Stimulated activated CD8-positive, alpha-beta memory T cell treated with anti-CD3 and anti-CD28 coated beads, Interleukin-2, amount 100 ng/mL, for 48 hours (primary cell): ENCODE measurements at regions not wholly inside any gene's neighbourhood (a gene's known extent, or its start where the extent isn't known, plus 50 kb on each side); places are given as distances from the start of the nearest gene placed in this dataset.

Source experiments
- DNase-seq, 2 donors: peaks; one replicate each; pipeline ENCODE4 v3.0.0-alpha.2; 2020; ENCODE audit warnings: low read depth in 2 of 2

GRCh38 chr13:73937441-73937840 lies 196.8 kb downstream of the KLF12 start:
- DNase-seq, result no peak

- no peak for DNase-seq
These were observed 198.2 kb downstream of the KLF12 start for GRCh38 chr13:73935991-73936390.

- DNase-seq, result no peak
These were observed 199.4 kb downstream of the KLF12 start for GRCh38 chr13:73934771-73935170.

GRCh38 chr13:73934215-73934641 lies 200.0 kb downstream of the KLF12 start:
- DNase-seq, result no peak

GRCh38 chr13:73933795-73934194 lies 200.4 kb downstream of the KLF12 start:
- no peak for DNase-seq

- no peak for DNase-seq
These were observed 202.1 kb downstream of the KLF12 start for GRCh38 chr13:73932091-73932490.

- no peak for DNase-seq
These were observed 204.8 kb downstream of the KLF12 start for GRCh38 chr13:73929287-73929932.

- no peak for DNase-seq
These were observed 209.6 kb downstream of the KLF12 start for GRCh38 chr13:73924607-73925006.

GRCh38 chr13:73922493-73923393 lies 211.5 kb downstream of the KLF12 start:
- DNase-seq, result no peak

GRCh38 chr13:73918691-73919090 lies 215.5 kb downstream of the KLF12 start:
- no peak for DNase-seq

- no peak for DNase-seq
These were observed 220.3 kb downstream of the KLF12 start for GRCh38 chr13:73913751-73914518.

- DNase-seq, result no peak
These were observed 221.0 kb downstream of the KLF12 start for GRCh38 chr13:73913079-73913740.

- DNase-seq, result no peak
These were observed 222.8 kb downstream of the KLF12 start for GRCh38 chr13:73911361-73911760.

- DNase-seq, result no peak
These were observed 223.5 kb downstream of the KLF12 start for GRCh38 chr13:73910733-73911132.

- no peak for DNase-seq
These were observed 225.4 kb downstream of the KLF12 start for GRCh38 chr13:73908809-73909208.

- DNase-seq, result no peak
These were observed 229.6 kb downstream of the KLF12 start for GRCh38 chr13:73904625-73905024.

- no peak for DNase-seq
These were observed 230.6 kb downstream of the KLF12 start for GRCh38 chr13:73903561-73903960.

- no peak for DNase-seq
These were observed 231.4 kb downstream of the KLF12 start for GRCh38 chr13:73902847-73903246.

- no peak for DNase-seq
These were observed 231.9 kb downstream of the KLF12 start for GRCh38 chr13:73902296-73902695.

GRCh38 chr13:73901324-73902068 lies 232.7 kb downstream of the KLF12 start:
- DNase-seq, result no peak

- no peak for DNase-seq
These were observed 233.6 kb downstream of the KLF12 start for GRCh38 chr13:73900591-73900990.
